ENCODE measurements at regions not wholly inside any gene's neighbourhood (a gene's known extent, or its start where the extent isn't known, plus 50 kb on each side); places are given as distances from the start of the nearest gene placed in this dataset.

DNA sequence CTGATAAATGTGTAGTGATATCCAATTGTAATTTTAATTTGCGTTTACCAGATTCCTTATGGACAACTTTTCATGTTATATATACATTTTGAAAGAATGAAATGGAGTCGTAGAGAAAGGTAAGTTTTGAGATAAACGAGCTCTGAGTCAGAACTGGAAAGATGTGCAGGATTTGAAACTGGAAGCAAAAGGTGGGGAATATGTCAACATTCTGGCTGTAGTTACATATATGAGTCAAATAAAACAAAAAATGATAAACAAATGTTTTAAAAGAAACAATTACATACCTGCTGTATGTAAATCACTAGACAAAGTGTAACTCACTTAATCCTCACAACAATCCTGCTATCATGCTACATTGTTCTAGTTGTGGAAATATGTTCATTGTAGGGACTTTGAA lies 84.0 kb downstream of the LPAR4 start (continued):
- TF ChIP-seq USF2 (IDR thresholded peaks at IDR 0.05; ENCODE audit: low read length) = no peak
- no peak for TF ChIP-seq EP300 (IDR thresholded peaks at IDR 0.05; ENCODE audit: borderline replicate concordance in 1 of 2, low read depth in 2 of 2, low read length in 2 of 2)
- TF ChIP-seq ATF2 (IDR thresholded peaks at IDR 0.05; ENCODE audit: low read length) = no peak
- TF ChIP-seq SP1 (IDR thresholded peaks at IDR 0.05; ENCODE audit: low read depth, low read length) = no peak
- no peak for TF ChIP-seq SIX5 (IDR thresholded peaks at IDR 0.05; ENCODE audit: low read depth, low read length)
- no peak for TF ChIP-seq TAF7 (optimal IDR thresholded peaks at IDR 0.05; ENCODE audit: borderline replicate concordance, low read depth, low read length)
- no peak for TF ChIP-seq POLR2AphosphoS5 (IDR thresholded peaks at IDR 0.05; ENCODE audit: low read depth, low read length)

Data from H1 (cell line).